HUES6 (cell line): ENCODE measurements at regions not wholly inside any gene's neighbourhood (a gene's known extent, or its start where the extent isn't known, plus 50 kb on each side); places are given as distances from the start of the nearest gene placed in this dataset.

Source experiments
- H3K27ac ChIP-seq: 2 replicates; pipeline ENCODE4 v1.7.0; 2013; ENCODE audit warnings: low read depth, mild to moderate bottlenecking, low read length, inconsistent platforms
- H3K27me3 ChIP-seq: 2 replicates; pipeline ENCODE4 v1.6.1; 2013; ENCODE audit warnings: low read length; ENCODE audit not compliant: control insufficient read depth, insufficient read depth
- H3K36me3 ChIP-seq: 2 replicates; pipeline ENCODE4 v1.6.1; 2013; ENCODE audit warnings: low read length; ENCODE audit not compliant: control insufficient read depth, insufficient read depth
- H3K4me1 ChIP-seq: 2 replicates; pipeline ENCODE4 v1.6.1; 2013; ENCODE audit warnings: low read length; ENCODE audit not compliant: control insufficient read depth, insufficient read depth
- H3K4me3 ChIP-seq: 2 replicates; pipeline ENCODE4 v1.5.1; 2013; ENCODE audit warnings: low read depth, low read length
- H3K9ac ChIP-seq: one replicate; pipeline ENCODE4 v1.6.1; 2013; ENCODE audit warnings: mild to moderate bottlenecking, low read length
- H3K9me3 ChIP-seq: 2 replicates; pipeline ENCODE4 v1.6.1; 2013; ENCODE audit warnings: low read depth, low read length; ENCODE audit not compliant: control insufficient read depth, insufficient read depth

- Histone ChIP-seq H3K9ac (no peak overlapping the region), H3K36me3 (no peaks in the 10 kb centered on the region), H3K27me3 (no peaks in the 10 kb centered on the region), H3K9me3 (peaks cover 9% of the 10 kb centered on the region), H3K4me1 (peaks cover 5% of the 10 kb centered on the region; the same call in 1 of the 2 replicates), H3K27ac (no peak overlapping the region), H3K4me3 (no peak overlapping the region)
These were observed 54.7 kb downstream of the MYEOV start for GRCh38 chr11:69348414-69349235.

GRCh38 chr11:69350040-69350439 is 56.1 kb downstream of the MYEOV start:
- Histone ChIP-seq H3K4me3 (no peak overlapping the region), H3K27ac (no peak overlapping the region), H3K36me3 (no peaks in the 10 kb centered on the region), H3K9ac (no peak overlapping the region), H3K4me1 (peaks cover 8% of the 10 kb centered on the region; the same call in 1 of the 2 replicates), H3K9me3 (peaks cover 9% of the 10 kb centered on the region), H3K27me3 (no peaks in the 10 kb centered on the region)

GRCh38 chr11:69350596-69350995 is 56.6 kb downstream of the MYEOV start:
- no peak overlapping the region for H3K9ac ChIP-seq
- H3K27ac ChIP-seq: no peak overlapping the region
- no peaks in the 10 kb centered on the region for H3K36me3 ChIP-seq
- peaks cover 9% of the 10 kb centered on the region for H3K9me3 ChIP-seq
- no peaks in the 10 kb centered on the region for H3K27me3 ChIP-seq
- no peak overlapping the region for H3K4me3 ChIP-seq
- peaks cover 8% of the 10 kb centered on the region; the same call in 1 of the 2 replicates for H3K4me1 ChIP-seq

GRCh38 chr11:69351460-69351859 is 57.5 kb downstream of the MYEOV start:
- Histone ChIP-seq H3K27me3 (no peaks in the 10 kb centered on the region), H3K9ac (no peak overlapping the region), H3K27ac (no peak overlapping the region), H3K9me3 (peaks cover 9% of the 10 kb centered on the region), H3K36me3 (no peaks in the 10 kb centered on the region), H3K4me1 (peaks cover 8% of the 10 kb centered on the region; the same call in 1 of the 2 replicates), H3K4me3 (no peak overlapping the region)

GRCh38 chr11:69352166-69352565 is 58.2 kb downstream of the MYEOV start:
- H3K36me3 ChIP-seq: no peaks in the 10 kb centered on the region
- peaks cover 8% of the 10 kb centered on the region; the same call in 1 of the 2 replicates for H3K4me1 ChIP-seq
- peaks cover 9% of the 10 kb centered on the region for H3K9me3 ChIP-seq
- no peak overlapping the region for H3K27ac ChIP-seq
- no peaks in the 10 kb centered on the region for H3K27me3 ChIP-seq
- H3K4me3 ChIP-seq: no peak overlapping the region
- no peak overlapping the region for H3K9ac ChIP-seq

- Histone ChIP-seq H3K36me3 (no peaks in the 10 kb centered on the region), H3K9ac (no peak overlapping the region), H3K4me1 (peaks cover 8% of the 10 kb centered on the region; the same call in 1 of the 2 replicates), H3K9me3 (peaks cover 9% of the 10 kb centered on the region), H3K4me3 (no peak overlapping the region), H3K27me3 (no peaks in the 10 kb centered on the region), H3K27ac (no peak overlapping the region)
These were observed 58.9 kb downstream of the MYEOV start for GRCh38 chr11:69352715-69353319.

- Histone ChIP-seq H3K9me3 (peaks cover under 1% of the 10 kb centered on the region), H3K9ac (no peak overlapping the region), H3K4me3 (no peak overlapping the region), H3K36me3 (no peaks in the 10 kb centered on the region), H3K27ac (no peak overlapping the region), H3K4me1 (peaks cover 8% of the 10 kb centered on the region; the same call in 1 of the 2 replicates), H3K27me3 (no peaks in the 10 kb centered on the region)
These were observed 60.0 kb downstream of the MYEOV start for GRCh38 chr11:69353696-69354544.

GRCh38 chr11:69354545-69354897 is 60.6 kb downstream of the MYEOV start:
- H3K4me3 ChIP-seq: no peak overlapping the region
- H3K36me3 ChIP-seq: no peaks in the 10 kb centered on the region
- no peak overlapping the region for H3K9ac ChIP-seq
- H3K9me3 ChIP-seq: no peaks in the 10 kb centered on the region
- H3K4me1 ChIP-seq: peaks cover 8% of the 10 kb centered on the region; the same call in 1 of the 2 replicates
- no peaks in the 10 kb centered on the region for H3K27me3 ChIP-seq
- no peak overlapping the region for H3K27ac ChIP-seq

- Histone ChIP-seq H3K9ac (no peak overlapping the region), H3K36me3 (no peaks in the 10 kb centered on the region), H3K9me3 (peaks cover 4% of the 10 kb centered on the region), H3K4me3 (no peak overlapping the region), H3K4me1 (peaks cover 8% of the 10 kb centered on the region; the same call in 1 of the 2 replicates), H3K27me3 (no peaks in the 10 kb centered on the region), H3K27ac (no peak overlapping the region)
These were observed 61.5 kb downstream of the MYEOV start for GRCh38 chr11:69355346-69355940.

GRCh38 chr11:69355959-69356702 is 62.2 kb downstream of the MYEOV start:
- peaks cover 8% of the 10 kb centered on the region; the same call in 1 of the 2 replicates for H3K4me1 ChIP-seq
- H3K27ac ChIP-seq: no peak overlapping the region
- H3K9me3 ChIP-seq: peaks cover 4% of the 10 kb centered on the region
- no peak overlapping the region for H3K4me3 ChIP-seq
- H3K36me3 ChIP-seq: no peaks in the 10 kb centered on the region
- no peak overlapping the region for H3K9ac ChIP-seq
- H3K27me3 ChIP-seq: no peaks in the 10 kb centered on the region
